HCT116 (cell line): ENCODE measurements at regions not wholly inside any gene's neighbourhood (a gene's known extent, or its start where the extent isn't known, plus 50 kb on each side); places are given as distances from the start of the nearest gene placed in this dataset.

Experiments used
- ATAC-seq: fragments of 200-7000 bp; cut with Tn5 transposase; 2 replicates; pipeline ENCODE4 v1.9.1; 2020; ENCODE audit warnings: mild to moderate bottlenecking, moderate library complexity
- BruUV-seq: library from RNA; stranded (reverse); fragments of 400-500 nt; replicated peaks from 2 replicates; lab custom pipeline; 2021; lab: Mats Ljungman, UMichigan
- CTCF ChIA-PET: fragments of 300-600 bp; sonication (Branson Sonifier 250); formaldehyde crosslinking; loops from one replicate; lab custom pipeline; 2021; ENCODE audit warnings: antibody characterized with exemption; lab: Charles Lee
- POLR2A ChIA-PET: fragments of 300-600, 350-600 bp; sonication (Branson Sonifier 250); formaldehyde crosslinking; loops from one replicate; lab custom pipeline; 2021; ENCODE audit warnings: antibody characterized with exemption; lab: Charles Lee
- RAD21 ChIA-PET, 2 experiments: fragments of 300-600 bp; sonication (Branson Sonifier 250); formaldehyde crosslinking; loops; one replicate each; lab custom pipeline; 2023; ENCODE audit warnings: low total read pairs in 2 of 2; ENCODE audit not compliant: uncharacterized antibody in 2 of 2, unreplicated experiment in 2 of 2, low non-redundant PET in 1 of 2; lab: Charles Lee
- DNase-seq: peaks from one replicate; pipeline ENCODE4 v3.0.0-alpha.2; 2010; ENCODE audit warnings: low read depth, low spot score
- H2AFZ ChIP-seq: fragments of 200-600 bp; shearing (Covaris generic), sonication (generic); 2 replicates; pipeline ENCODE4 v1.6.1; 2017; ENCODE audit warnings: low read depth, mixed run types, mixed read lengths, antibody characterized with exemption, low read length; ENCODE audit not compliant: poor library complexity, severe bottlenecking
- H3K27ac ChIP-seq: 2 replicates; pipeline ENCODE4 v1.5.1; 2012; ENCODE audit warnings: low read depth, low read length
- H3K27me3 ChIP-seq: fragments of 200-600 bp; sonication (generic); 2 replicates; pipeline ENCODE4 v1.6.1; 2016; ENCODE audit warnings: mixed run types, low read length, mixed read lengths; ENCODE audit not compliant: insufficient read depth
- H3K36me3 ChIP-seq, 2 experiments: fragments of 200-500 bp in 1 of 2; fragments of 200-600 bp in 1 of 2; sonication (Bioruptor generic) in 1 of 2; sonication (generic) in 1 of 2; 2 replicates each; pipeline versions ENCODE4 v1.5.1 to v1.6.1; 2014 to 2016; ENCODE audit warnings: low read length in 2 of 2, inconsistent platforms in 1 of 2, mixed read lengths in 1 of 2, mixed run types in 1 of 2; ENCODE audit not compliant: insufficient read depth in 2 of 2, control insufficient read depth in 1 of 2
- H3K4me1 ChIP-seq, 2 experiments: fragments of 200-600 bp in 1 of 2; sonication (generic) in 1 of 2; 2 replicates each; pipeline versions ENCODE4 v1.5.1 to v1.6.1; 2012 to 2017; ENCODE audit warnings: low read length in 2 of 2, inconsistent platforms in 1 of 2, mild to moderate bottlenecking in 1 of 2, mixed read lengths in 1 of 2, mixed run types in 1 of 2, moderate library complexity in 1 of 2; ENCODE audit not compliant: insufficient read depth in 2 of 2, control insufficient read depth in 1 of 2
- H3K4me2 ChIP-seq: fragments of 200-600 bp; sonication (generic); 2 replicates; pipeline ENCODE4 v1.6.1; 2017; ENCODE audit warnings: mixed run types, low read length, mixed read lengths
- H3K4me3 ChIP-seq, 2 experiments: fragments of 200-600 bp in 1 of 2; sonication (generic) in 1 of 2; replicated peaks in 1 of 2; 2 replicates each; pipeline ENCODE4 v1.5.1; 2011 to 2016; ENCODE audit warnings: low read length in 2 of 2, control low read depth in 1 of 2, low read depth in 1 of 2, mild to moderate bottlenecking in 1 of 2, mixed read lengths in 1 of 2, mixed run types in 1 of 2
- H3K79me2 ChIP-seq: fragments of 200-600 bp; sonication (generic); 2 replicates; pipeline ENCODE4 v1.6.1; 2017; ENCODE audit warnings: mild to moderate bottlenecking, mixed run types, low read length, moderate library complexity, mixed read lengths; ENCODE audit not compliant: insufficient read depth
- H3K9ac ChIP-seq: fragments of 200-600 bp; sonication (generic); 2 replicates; pipeline ENCODE4 v1.6.1; 2016; ENCODE audit warnings: low read length, mixed read lengths
- H3K9me2 ChIP-seq: fragments of 200-600 bp; sonication (generic), shearing (Covaris generic); 2 replicates; pipeline ENCODE4 v1.6.1; 2017; ENCODE audit warnings: mixed run types, mild to moderate bottlenecking, moderate library complexity; ENCODE audit not compliant: insufficient read depth
- H3K9me3 ChIP-seq, 2 experiments: fragments of 200-500 bp in 1 of 2; fragments of 200-600 bp in 1 of 2; sonication (Bioruptor generic) in 1 of 2; sonication (generic) in 1 of 2; 2 replicates each; pipeline ENCODE4 v1.6.1; 2014 to 2017; ENCODE audit warnings: low read length in 2 of 2, mixed read lengths in 2 of 2, inconsistent platforms in 1 of 2, low read depth in 1 of 2, mild to moderate bottlenecking in 1 of 2, mixed run types in 1 of 2, moderate library complexity in 1 of 2; ENCODE audit not compliant: control insufficient read depth in 1 of 2, insufficient read depth in 1 of 2
- H4K20me1 ChIP-seq: fragments of 200-600 bp; sonication (generic), shearing (Covaris generic); 2 replicates; pipeline ENCODE4 v1.6.1; 2017; ENCODE audit warnings: mixed run types, mild to moderate bottlenecking, moderate library complexity; ENCODE audit not compliant: insufficient read depth
- CBX3 ChIP-seq: IDR thresholded peaks from 2 replicates; pipeline ENCODE4 v1.6.1; 2012; ENCODE audit warnings: low read depth
- CEBPB ChIP-seq: IDR thresholded peaks from 2 replicates; pipeline ENCODE4 v1.6.1; 2012; ENCODE audit warnings: low read depth
- EGR1 ChIP-seq: IDR thresholded peaks from 2 replicates; pipeline ENCODE4 v1.6.1; 2012; ENCODE audit warnings: low read depth
- EZH2phosphoT487 ChIP-seq: fragments of 200-600 bp; IDR thresholded peaks from 2 replicates; pipeline ENCODE4 v1.6.1; 2018; ENCODE audit warnings: antibody characterized with exemption, borderline replicate concordance
- JUND ChIP-seq: IDR thresholded peaks from 2 replicates; pipeline ENCODE4 v1.6.1; 2012
- RAD21 ChIP-seq: IDR thresholded peaks from 2 replicates; pipeline ENCODE4 v1.6.1; 2012; ENCODE audit warnings: low read depth, mild to moderate bottlenecking
- SIN3A ChIP-seq: IDR thresholded peaks from 2 replicates; pipeline ENCODE4 v1.6.1; 2012; ENCODE audit warnings: low read depth
- SP1 ChIP-seq: IDR thresholded peaks from 2 replicates; pipeline ENCODE4 v1.6.1; 2012; ENCODE audit warnings: low read depth
- TCF7L2 ChIP-seq: IDR thresholded peaks from 2 replicates; pipeline ENCODE4 v1.7.0; 2011; ENCODE audit warnings: borderline replicate concordance, inconsistent platforms; ENCODE audit not compliant: insufficient read depth, insufficient read length; ENCODE audit errors: extremely low read depth
- YY1 ChIP-seq: IDR thresholded peaks from 2 replicates; pipeline ENCODE4 v1.6.1; 2011; ENCODE audit warnings: low read length, low read depth, moderate library complexity, mild to moderate bottlenecking; ENCODE audit not compliant: insufficient replicate concordance; ENCODE audit errors: extremely low read depth
- ZBTB33 ChIP-seq: IDR thresholded peaks from 2 replicates; pipeline ENCODE4 v1.6.1; 2011; ENCODE audit warnings: mild to moderate bottlenecking, low read length, moderate library complexity; ENCODE audit not compliant: insufficient replicate concordance; ENCODE audit errors: extremely low read depth
- ZFX ChIP-seq: fragments of 450-650 bp; IDR thresholded peaks from 2 replicates; pipeline ENCODE4 v1.6.1; 2017
- ZNF274 ChIP-seq: fragments of 200-500 bp; sonication (Bioruptor generic); IDR thresholded peaks from 2 replicates; pipeline ENCODE4 v1.6.1; 2014; ENCODE audit warnings: mild to moderate bottlenecking, low read depth, low read length, inconsistent platforms
- intact Hi-C: fragments of 100-400 bp; cut with micrococcal nuclease; formaldehyde crosslinking; loops from 2 replicates; pipeline ENCODE4 v1.10.0; 2022
- TF ChIP-seq, protein P1 (sequence below), 3 experiments: fragments of 200-600 bp in 1 of 3; sonication (generic) in 1 of 3; IDR thresholded peaks in 2 of 3; conservative IDR thresholded peaks in 1 of 3; 2 replicates each; pipeline ENCODE4 v1.5.1; 2012 to 2017; ENCODE audit warnings: low read depth in 2 of 3, low read length in 2 of 3, antibody characterized with exemption in 1 of 3, borderline replicate concordance in 1 of 3, control low read depth in 1 of 3, mild to moderate bottlenecking in 1 of 3, mixed read lengths in 1 of 3, mixed run types in 1 of 3, moderate library complexity in 1 of 3; ENCODE audit not compliant: insufficient read depth in 1 of 3
- TF ChIP-seq, protein P2 (sequence below): IDR thresholded peaks from 2 replicates; pipeline ENCODE4 v1.6.1; 2012
- TF ChIP-seq, protein P3 (sequence below): IDR thresholded peaks from 2 replicates; pipeline ENCODE4 v1.6.1; 2012; ENCODE audit warnings: low read depth

- peaks cover 0 to 1% of the 10 kb centered on the region in 2 experiments; a peak in 1 of 4 replicates for H3K4me1 ChIP-seq
- H3K4me2 ChIP-seq, result no peak overlapping the region
- H3K36me3 ChIP-seq, result no peaks in the 10 kb centered on the region
- H3K27me3 ChIP-seq, result no peaks in the 10 kb centered on the region
- ATAC-seq, result no peak
- ChIA-PET RAD21 (no interaction called here), POLR2A (no interaction called here), CTCF (no interaction called here)
- no peak overlapping the region for H3K27ac ChIP-seq
- no peak for DNase-seq
- H3K79me2 ChIP-seq, result no peaks in the 10 kb centered on the region
- intact Hi-C loops, result no loop called here
- H3K9ac ChIP-seq, result no peak overlapping the region
- no peak overlapping the region for H3K4me3 ChIP-seq
- no peak for TF ChIP-seq ZNF274
- TF ChIP-seq SIN3A, result no peak
- TF ChIP-seq, protein P1, sequence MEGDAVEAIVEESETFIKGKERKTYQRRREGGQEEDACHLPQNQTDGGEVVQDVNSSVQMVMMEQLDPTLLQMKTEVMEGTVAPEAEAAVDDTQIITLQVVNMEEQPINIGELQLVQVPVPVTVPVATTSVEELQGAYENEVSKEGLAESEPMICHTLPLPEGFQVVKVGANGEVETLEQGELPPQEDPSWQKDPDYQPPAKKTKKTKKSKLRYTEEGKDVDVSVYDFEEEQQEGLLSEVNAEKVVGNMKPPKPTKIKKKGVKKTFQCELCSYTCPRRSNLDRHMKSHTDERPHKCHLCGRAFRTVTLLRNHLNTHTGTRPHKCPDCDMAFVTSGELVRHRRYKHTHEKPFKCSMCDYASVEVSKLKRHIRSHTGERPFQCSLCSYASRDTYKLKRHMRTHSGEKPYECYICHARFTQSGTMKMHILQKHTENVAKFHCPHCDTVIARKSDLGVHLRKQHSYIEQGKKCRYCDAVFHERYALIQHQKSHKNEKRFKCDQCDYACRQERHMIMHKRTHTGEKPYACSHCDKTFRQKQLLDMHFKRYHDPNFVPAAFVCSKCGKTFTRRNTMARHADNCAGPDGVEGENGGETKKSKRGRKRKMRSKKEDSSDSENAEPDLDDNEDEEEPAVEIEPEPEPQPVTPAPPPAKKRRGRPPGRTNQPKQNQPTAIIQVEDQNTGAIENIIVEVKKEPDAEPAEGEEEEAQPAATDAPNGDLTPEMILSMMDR (IDR thresholded peaks at IDR 0.05 in 2 of 3, conservative IDR thresholded peaks at IDR 0.05 in 1 of 3; ENCODE audit: borderline replicate concordance in 1 of 3, insufficient read depth in 1 of 3, low read depth in 2 of 3, low read length in 2 of 3), result no peak
- TF ChIP-seq, protein P2, sequence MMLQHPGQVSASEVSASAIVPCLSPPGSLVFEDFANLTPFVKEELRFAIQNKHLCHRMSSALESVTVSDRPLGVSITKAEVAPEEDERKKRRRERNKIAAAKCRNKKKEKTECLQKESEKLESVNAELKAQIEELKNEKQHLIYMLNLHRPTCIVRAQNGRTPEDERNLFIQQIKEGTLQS, result no peak
- no peak for TF ChIP-seq CBX3
- TF ChIP-seq EZH2phosphoT487, result no peak
- no peak for TF ChIP-seq CEBPB
- no peak for TF ChIP-seq RAD21
- no peak for TF ChIP-seq ZBTB33
- TF ChIP-seq YY1, result no peak
- TF ChIP-seq, protein P3, sequence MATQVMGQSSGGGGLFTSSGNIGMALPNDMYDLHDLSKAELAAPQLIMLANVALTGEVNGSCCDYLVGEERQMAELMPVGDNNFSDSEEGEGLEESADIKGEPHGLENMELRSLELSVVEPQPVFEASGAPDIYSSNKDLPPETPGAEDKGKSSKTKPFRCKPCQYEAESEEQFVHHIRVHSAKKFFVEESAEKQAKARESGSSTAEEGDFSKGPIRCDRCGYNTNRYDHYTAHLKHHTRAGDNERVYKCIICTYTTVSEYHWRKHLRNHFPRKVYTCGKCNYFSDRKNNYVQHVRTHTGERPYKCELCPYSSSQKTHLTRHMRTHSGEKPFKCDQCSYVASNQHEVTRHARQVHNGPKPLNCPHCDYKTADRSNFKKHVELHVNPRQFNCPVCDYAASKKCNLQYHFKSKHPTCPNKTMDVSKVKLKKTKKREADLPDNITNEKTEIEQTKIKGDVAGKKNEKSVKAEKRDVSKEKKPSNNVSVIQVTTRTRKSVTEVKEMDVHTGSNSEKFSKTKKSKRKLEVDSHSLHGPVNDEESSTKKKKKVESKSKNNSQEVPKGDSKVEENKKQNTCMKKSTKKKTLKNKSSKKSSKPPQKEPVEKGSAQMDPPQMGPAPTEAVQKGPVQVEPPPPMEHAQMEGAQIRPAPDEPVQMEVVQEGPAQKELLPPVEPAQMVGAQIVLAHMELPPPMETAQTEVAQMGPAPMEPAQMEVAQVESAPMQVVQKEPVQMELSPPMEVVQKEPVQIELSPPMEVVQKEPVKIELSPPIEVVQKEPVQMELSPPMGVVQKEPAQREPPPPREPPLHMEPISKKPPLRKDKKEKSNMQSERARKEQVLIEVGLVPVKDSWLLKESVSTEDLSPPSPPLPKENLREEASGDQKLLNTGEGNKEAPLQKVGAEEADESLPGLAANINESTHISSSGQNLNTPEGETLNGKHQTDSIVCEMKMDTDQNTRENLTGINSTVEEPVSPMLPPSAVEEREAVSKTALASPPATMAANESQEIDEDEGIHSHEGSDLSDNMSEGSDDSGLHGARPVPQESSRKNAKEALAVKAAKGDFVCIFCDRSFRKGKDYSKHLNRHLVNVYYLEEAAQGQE, result no peak
- no peak for TF ChIP-seq JUND
- no peak for TF ChIP-seq SP1
- TF ChIP-seq ZFX, result no peak
- TF ChIP-seq EGR1, result no peak
- TF ChIP-seq TCF7L2, result no peak
- no peaks in the 10 kb centered on the region for H3K9me2 ChIP-seq
- BruUV-seq, result no TSS peak
- H2AFZ ChIP-seq, result no peak overlapping the region
- no peaks in the 10 kb centered on the region for H3K9me3 ChIP-seq
- no peaks in the 10 kb centered on the region for H4K20me1 ChIP-seq
These were observed 121.4 kb upstream of the AFDN start for GRCh38 chr6:167705211-167705750.
